H9 (cell line): ENCODE measurements at regions not wholly inside any gene's neighbourhood (a gene's known extent, or its start where the extent isn't known, plus 50 kb on each side); places are given as distances from the start of the nearest gene placed in this dataset.

Experiments
- DNase-seq: peaks from one replicate; pipeline ENCODE4 v3.0.0-alpha.2; 2017
- H2AFZ ChIP-seq: one replicate; pipeline ENCODE4 v1.6.1; 2013; ENCODE audit warnings: mild to moderate bottlenecking, low read length, control low read depth, moderate library complexity
- H2AK5ac ChIP-seq: 2 replicates; pipeline ENCODE4 v1.6.1; 2013; ENCODE audit warnings: low read length, control low read depth, mixed read lengths; ENCODE audit not compliant: insufficient read length
- H2BK120ac ChIP-seq: one replicate; pipeline ENCODE4 v1.6.1; 2013; ENCODE audit warnings: low read depth, mild to moderate bottlenecking, low read length, control low read depth, inconsistent platforms; ENCODE audit not compliant: poor library complexity, severe bottlenecking
- H2BK12ac ChIP-seq: 2 replicates; pipeline ENCODE4 v1.6.1; 2013; ENCODE audit warnings: low read length, control low read depth, mixed read lengths, low read depth; ENCODE audit not compliant: insufficient read length
- H2BK15ac ChIP-seq: 2 replicates; pipeline ENCODE4 v1.6.1; 2013; ENCODE audit warnings: low read depth, low read length, control low read depth
- H2BK20ac ChIP-seq: one replicate; pipeline ENCODE4 v1.6.1; 2013; ENCODE audit warnings: low read depth, mild to moderate bottlenecking, low read length, control low read depth, inconsistent platforms; ENCODE audit not compliant: poor library complexity, severe bottlenecking
- H2BK5ac ChIP-seq: 2 replicates; pipeline ENCODE4 v1.6.1; 2013; ENCODE audit warnings: low read length, control low read depth, mixed read lengths; ENCODE audit not compliant: insufficient read length
- H3K14ac ChIP-seq: 2 replicates; pipeline ENCODE4 v1.6.1; 2013; ENCODE audit warnings: low read length, control low read depth; ENCODE audit not compliant: insufficient read depth
- H3K18ac ChIP-seq: 2 replicates; pipeline ENCODE4 v1.6.1; 2013; ENCODE audit warnings: low read depth, mild to moderate bottlenecking, mixed read lengths, low read length, control low read depth; ENCODE audit not compliant: insufficient read length
- H3K23ac ChIP-seq: 2 replicates; pipeline ENCODE4 v1.6.1; 2013; ENCODE audit warnings: low read length, control low read depth, mixed read lengths, low read depth; ENCODE audit not compliant: insufficient read length
- H3K23me2 ChIP-seq: 2 replicates; pipeline ENCODE4 v1.6.1; 2013; ENCODE audit warnings: low read depth, mild to moderate bottlenecking, mixed read lengths, low read length, control low read depth; ENCODE audit not compliant: insufficient read length, poor library complexity, severe bottlenecking
- H3K27ac ChIP-seq: 2 replicates; pipeline ENCODE4 v1.5.1; 2013; ENCODE audit warnings: low read length, control low read depth, mixed read lengths, low read depth; ENCODE audit not compliant: insufficient read length
- H3K27me3 ChIP-seq: 2 replicates; pipeline ENCODE4 v1.6.1; 2013; ENCODE audit warnings: low read length, control low read depth, inconsistent platforms; ENCODE audit not compliant: insufficient read depth
- H3K4ac ChIP-seq: 2 replicates; pipeline ENCODE4 v1.6.1; 2013; ENCODE audit warnings: low read depth, mild to moderate bottlenecking, control low read depth, inconsistent platforms, low read length, moderate library complexity
- H3K4me1 ChIP-seq: 2 replicates; pipeline ENCODE4 v1.6.1; 2013; ENCODE audit warnings: low read length, control low read depth, inconsistent platforms; ENCODE audit not compliant: insufficient read depth
- H3K4me2 ChIP-seq: 2 replicates; pipeline ENCODE4 v1.6.1; 2013; ENCODE audit warnings: low read length, control low read depth, mixed read lengths; ENCODE audit not compliant: insufficient read length, insufficient read depth
- H3K56ac ChIP-seq: 2 replicates; pipeline ENCODE4 v1.6.1; 2013; ENCODE audit warnings: low read depth, mild to moderate bottlenecking, mixed read lengths, low read length, control low read depth; ENCODE audit not compliant: insufficient read length
- H3K79me1 ChIP-seq: 2 replicates; pipeline ENCODE4 v1.6.1; 2013; ENCODE audit warnings: low read depth, mild to moderate bottlenecking, moderate library complexity, low read length, control low read depth, inconsistent platforms; ENCODE audit not compliant: insufficient read depth, poor library complexity, severe bottlenecking
- H3K79me2 ChIP-seq: 2 replicates; pipeline ENCODE4 v1.6.1; 2013; ENCODE audit warnings: low read length, control low read depth, inconsistent platforms; ENCODE audit not compliant: insufficient read depth
- H3K9ac ChIP-seq: 2 replicates; pipeline ENCODE4 v1.6.1; 2013; ENCODE audit warnings: low read length, control low read depth, mixed read lengths; ENCODE audit not compliant: insufficient read length; ENCODE audit errors: extremely low read depth
- H3K9me3 ChIP-seq: one replicate; pipeline ENCODE4 v1.6.1; 2013; ENCODE audit warnings: low read depth, low read length, inconsistent platforms; ENCODE audit not compliant: control insufficient read depth
- H3T11ph ChIP-seq: one replicate; pipeline ENCODE4 v1.6.1; 2013; ENCODE audit warnings: mild to moderate bottlenecking, low read length, control low read depth, inconsistent platforms
- H4K20me1 ChIP-seq: one replicate; pipeline ENCODE4 v1.6.1; 2013; ENCODE audit not compliant: control insufficient read depth, insufficient read length, insufficient read depth
- H4K5ac ChIP-seq: 2 replicates; pipeline ENCODE4 v1.6.1; 2013; ENCODE audit warnings: low read depth, mild to moderate bottlenecking, mixed read lengths, low read length, control low read depth; ENCODE audit not compliant: insufficient read length
- H4K8ac ChIP-seq: replicated peaks from 2 replicates; pipeline ENCODE4 v1.6.1; 2013; ENCODE audit warnings: low read length, control low read depth, mixed read lengths, low read depth; ENCODE audit not compliant: insufficient read length
- H4K91ac ChIP-seq: 2 replicates; pipeline ENCODE4 v1.6.1; 2013; ENCODE audit warnings: low read depth, mild to moderate bottlenecking, moderate library complexity, mixed read lengths, low read length, control low read depth; ENCODE audit not compliant: insufficient read length
- H3K27ac Mint-ChIP-seq, 3 experiments: 2 replicates in 2 of 3; 3 replicates in 1 of 3; pipeline ENCODE4 v1.8.0; 2020 to 2021; ENCODE audit warnings: mixed read lengths in 3 of 3, mild to moderate bottlenecking in 1 of 3, moderate library complexity in 1 of 3
- H3K27me3 Mint-ChIP-seq: 2 replicates; pipeline ENCODE4 v1.8.0; 2021; ENCODE audit warnings: low read depth, mild to moderate bottlenecking, moderate library complexity, mixed read lengths
- H3K36me3 Mint-ChIP-seq, 3 experiments: 2 replicates in 2 of 3; 3 replicates in 1 of 3; pipeline ENCODE4 v1.8.0; 2020 to 2021; ENCODE audit warnings: low read depth in 3 of 3, mixed read lengths in 3 of 3; ENCODE audit not compliant: insufficient read depth in 1 of 3
- H3K4me1 Mint-ChIP-seq, 2 experiments: 2 replicates each; pipeline ENCODE4 v1.8.0; 2020; ENCODE audit warnings: mixed read lengths in 2 of 2
- H3K4me3 Mint-ChIP-seq, 2 experiments: 2 replicates in 1 of 2; 3 replicates in 1 of 2; pipeline ENCODE4 v1.8.0; 2020 to 2021; ENCODE audit warnings: mild to moderate bottlenecking in 2 of 2, mixed read lengths in 2 of 2, moderate library complexity in 1 of 2
- H3K9me3 Mint-ChIP-seq, 2 experiments: 2 replicates in 1 of 2; 3 replicates in 1 of 2; pipeline ENCODE4 v1.8.0; 2020; ENCODE audit warnings: mild to moderate bottlenecking in 2 of 2, mixed read lengths in 2 of 2, moderate library complexity in 1 of 2
- CTCF ChIP-seq: fragments of 200-600 bp; sonication (generic); conservative IDR thresholded peaks from 3 replicates; pipeline ENCODE4 v1.8.0; 2021; ENCODE audit warnings: antibody characterized with exemption, mild to moderate bottlenecking
- WGBS: extraction: QIAGEN DNeasy Blood & Tissue Kit; methylation state at CpG from one replicate; pipeline ENCODE4 v1.1.7; 2013; ENCODE audit warnings: missing lambda C conversion rate, low lambda C conversion rate, mixed read lengths; ENCODE audit not compliant: insufficient read length; ENCODE audit errors: extremely low coverage; 5-methylcytosine and 5-hydroxymethylcytosine counted together

- Mint-ChIP-seq H3K27ac (peak overlapping the region in 1 of 3 experiments; percentile 28; a peak in 2 of 7 replicates), H3K36me3 (no peaks in the 10 kb centered on the region), H3K4me1 (peaks cover 13 to 16% of the 10 kb centered on the region in 2 experiments), H3K27me3 (peaks cover 4% of the 10 kb centered on the region), H3K9me3 (peaks cover 0 to 2% of the 10 kb centered on the region in 2 experiments; a peak in 1 of 5 replicates), H3K4me3 (no peak overlapping the region)
- H2AFZ ChIP-seq = no peak overlapping the region
- H4K20me1 ChIP-seq = no peaks in the 10 kb centered on the region
- H2BK20ac ChIP-seq = no peak overlapping the region
- H3K18ac ChIP-seq = no peak overlapping the region
- H3T11ph ChIP-seq = no peak overlapping the region
- H3K9me3 ChIP-seq = no peaks in the 10 kb centered on the region
- WGBS = no CpG with 5 or more reads among the region's 4 CpGs
- no peak overlapping the region for H2BK12ac ChIP-seq
- no peak overlapping the region for H4K5ac ChIP-seq
- H3K4ac ChIP-seq = no peak overlapping the region
- no peak overlapping the region for H4K8ac ChIP-seq
- no peaks in the 10 kb centered on the region for H3K27me3 ChIP-seq
- no peaks in the 10 kb centered on the region for H3K79me2 ChIP-seq
- H4K91ac ChIP-seq = no peak overlapping the region
- no peak for DNase-seq
- H3K56ac ChIP-seq = no peak overlapping the region
- H3K79me1 ChIP-seq = no peaks in the 10 kb centered on the region
- H3K27ac ChIP-seq = no peak overlapping the region
- no peak overlapping the region for H3K23ac ChIP-seq
- no peak overlapping the region for H3K9ac ChIP-seq
- H2BK120ac ChIP-seq = no peak overlapping the region
- H3K23me2 ChIP-seq = no peaks in the 10 kb centered on the region
- no peak for TF ChIP-seq CTCF
- no peak overlapping the region for H2AK5ac ChIP-seq
- no peak overlapping the region for H2BK15ac ChIP-seq
- peaks cover 6% of the 10 kb centered on the region; the same call in 1 of the 2 replicates for H3K4me1 ChIP-seq
- no peak overlapping the region for H2BK5ac ChIP-seq
- no peak overlapping the region for H3K4me2 ChIP-seq
- no peak overlapping the region for H3K14ac ChIP-seq
Observed at GRCh38 chr1:4408380-4408779, 246.0 kb upstream of the AJAP1 start.
